ENCODE measurements at regions not wholly inside any gene's neighbourhood (a gene's known extent, or its start where the extent isn't known, plus 50 kb on each side); places are given as distances from the start of the nearest gene placed in this dataset.
A peak's percentile ranks its signal among the peaks of the same experiment; 100 is the strongest.

DNA sequence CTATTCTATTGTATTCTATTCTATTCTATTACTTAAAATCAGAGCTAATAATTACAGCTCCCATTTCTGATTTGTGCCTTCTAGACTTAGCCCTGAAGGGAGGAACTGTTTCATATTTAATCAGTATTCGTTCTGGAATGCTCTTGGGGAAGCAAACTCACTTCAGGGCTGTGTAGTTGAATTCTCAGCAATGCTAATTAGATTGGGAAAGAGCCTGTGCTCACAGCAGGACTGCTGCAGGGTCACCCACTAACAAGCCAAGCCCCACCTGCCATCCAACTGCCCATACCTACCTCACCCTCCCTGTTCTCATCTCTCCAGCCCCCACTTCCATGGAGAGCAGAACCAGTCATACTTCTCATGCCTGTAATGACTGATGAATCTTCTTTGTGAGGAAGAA is 464.2 kb downstream of the PTPRU start:
- DNase-seq (ENCODE audit: low read depth): no peak

DNA sequence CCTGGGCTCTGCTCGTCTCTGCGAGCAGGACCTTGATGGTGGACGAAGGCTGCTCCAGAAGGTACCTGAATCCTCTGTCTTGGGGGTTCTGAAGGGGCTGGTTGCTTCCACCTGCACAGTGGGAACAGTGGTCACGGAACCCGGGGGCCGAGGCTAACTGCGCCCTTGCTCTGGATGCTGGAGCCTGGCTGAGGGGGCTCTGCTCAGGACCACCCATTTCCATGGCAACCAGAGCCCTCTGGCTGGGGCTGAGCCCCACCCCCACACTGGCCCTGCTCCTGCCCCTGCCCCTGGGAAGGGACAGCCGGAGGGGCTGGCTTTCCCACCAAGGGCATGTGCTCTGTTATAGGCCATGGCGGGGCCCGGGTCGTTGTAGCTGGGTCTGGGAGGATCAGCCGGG is 462.3 kb downstream of the PTPRU start:
- H3K4me3 ChIP-seq (ENCODE audit: low read length): no peak overlapping the region
- DNase-seq (ENCODE audit: low read depth): no peak
- TF ChIP-seq, protein P1, sequence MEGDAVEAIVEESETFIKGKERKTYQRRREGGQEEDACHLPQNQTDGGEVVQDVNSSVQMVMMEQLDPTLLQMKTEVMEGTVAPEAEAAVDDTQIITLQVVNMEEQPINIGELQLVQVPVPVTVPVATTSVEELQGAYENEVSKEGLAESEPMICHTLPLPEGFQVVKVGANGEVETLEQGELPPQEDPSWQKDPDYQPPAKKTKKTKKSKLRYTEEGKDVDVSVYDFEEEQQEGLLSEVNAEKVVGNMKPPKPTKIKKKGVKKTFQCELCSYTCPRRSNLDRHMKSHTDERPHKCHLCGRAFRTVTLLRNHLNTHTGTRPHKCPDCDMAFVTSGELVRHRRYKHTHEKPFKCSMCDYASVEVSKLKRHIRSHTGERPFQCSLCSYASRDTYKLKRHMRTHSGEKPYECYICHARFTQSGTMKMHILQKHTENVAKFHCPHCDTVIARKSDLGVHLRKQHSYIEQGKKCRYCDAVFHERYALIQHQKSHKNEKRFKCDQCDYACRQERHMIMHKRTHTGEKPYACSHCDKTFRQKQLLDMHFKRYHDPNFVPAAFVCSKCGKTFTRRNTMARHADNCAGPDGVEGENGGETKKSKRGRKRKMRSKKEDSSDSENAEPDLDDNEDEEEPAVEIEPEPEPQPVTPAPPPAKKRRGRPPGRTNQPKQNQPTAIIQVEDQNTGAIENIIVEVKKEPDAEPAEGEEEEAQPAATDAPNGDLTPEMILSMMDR (IDR thresholded peaks at IDR 0.05; ENCODE audit: insufficient read depth, low read depth, low read length, missing control alignments): no peak

More for the DNA sequence above, 464.2 kb downstream of the PTPRU start:
- TF ChIP-seq, protein P1 (IDR thresholded peaks at IDR 0.05; ENCODE audit: insufficient read depth, low read depth, low read length, missing control alignments): no peak
- no peak overlapping the region for H3K4me3 ChIP-seq (ENCODE audit: low read length)

DNA sequence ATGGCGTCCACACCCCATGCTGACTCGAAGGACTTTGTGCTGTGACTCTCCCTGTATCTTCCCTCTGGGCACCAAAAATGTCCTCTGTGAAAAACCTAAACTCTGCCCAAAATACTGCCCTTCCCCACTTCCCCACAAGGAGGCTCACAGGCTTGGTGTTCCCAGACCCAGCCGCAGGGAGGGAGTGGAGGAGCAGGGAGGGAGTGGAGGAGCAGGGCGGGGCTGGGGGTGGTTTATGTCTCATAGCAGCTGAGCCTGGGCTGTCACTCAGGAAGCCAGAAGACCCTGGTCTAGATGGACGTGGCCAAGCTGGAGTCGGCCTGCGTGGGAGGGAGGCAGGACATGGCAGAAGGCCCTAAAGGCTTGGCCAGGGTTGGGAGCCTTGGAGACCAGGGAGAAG is 461.7 kb downstream of the PTPRU start:
- peak; percentile 72 for DNase-seq (ENCODE audit: low read depth)
- no peak overlapping the region for H3K4me3 ChIP-seq (ENCODE audit: low read length)
- TF ChIP-seq, protein P1 (IDR thresholded peaks at IDR 0.05; ENCODE audit: insufficient read depth, low read depth, low read length, missing control alignments): peak; percentile 73

DNA sequence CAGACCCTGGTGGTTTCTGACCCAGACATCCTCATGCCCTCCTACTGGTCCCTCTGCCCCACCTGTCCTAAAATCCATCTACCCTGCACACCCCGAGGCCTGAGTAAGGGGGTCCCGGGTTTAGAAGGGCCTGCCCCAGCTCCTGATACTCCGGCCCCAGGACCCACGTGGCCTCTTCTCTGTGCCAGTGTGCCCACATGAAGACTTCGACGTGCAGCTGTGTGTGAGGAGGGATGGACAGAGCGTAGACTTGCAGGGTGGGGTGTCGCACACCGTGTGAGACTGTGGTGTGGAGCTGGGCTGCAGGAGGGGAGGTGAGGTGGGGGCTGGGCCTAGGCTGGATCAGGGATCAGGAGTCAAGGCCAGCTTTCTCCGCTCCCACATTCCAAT is 461.1 kb downstream of the PTPRU start:
- no peak overlapping the region for H3K4me3 ChIP-seq (ENCODE audit: low read length)
- no peak for DNase-seq (ENCODE audit: low read depth)
- TF ChIP-seq, protein P1 (IDR thresholded peaks at IDR 0.05; ENCODE audit: insufficient read depth, low read depth, low read length, missing control alignments): no peak

DNA sequence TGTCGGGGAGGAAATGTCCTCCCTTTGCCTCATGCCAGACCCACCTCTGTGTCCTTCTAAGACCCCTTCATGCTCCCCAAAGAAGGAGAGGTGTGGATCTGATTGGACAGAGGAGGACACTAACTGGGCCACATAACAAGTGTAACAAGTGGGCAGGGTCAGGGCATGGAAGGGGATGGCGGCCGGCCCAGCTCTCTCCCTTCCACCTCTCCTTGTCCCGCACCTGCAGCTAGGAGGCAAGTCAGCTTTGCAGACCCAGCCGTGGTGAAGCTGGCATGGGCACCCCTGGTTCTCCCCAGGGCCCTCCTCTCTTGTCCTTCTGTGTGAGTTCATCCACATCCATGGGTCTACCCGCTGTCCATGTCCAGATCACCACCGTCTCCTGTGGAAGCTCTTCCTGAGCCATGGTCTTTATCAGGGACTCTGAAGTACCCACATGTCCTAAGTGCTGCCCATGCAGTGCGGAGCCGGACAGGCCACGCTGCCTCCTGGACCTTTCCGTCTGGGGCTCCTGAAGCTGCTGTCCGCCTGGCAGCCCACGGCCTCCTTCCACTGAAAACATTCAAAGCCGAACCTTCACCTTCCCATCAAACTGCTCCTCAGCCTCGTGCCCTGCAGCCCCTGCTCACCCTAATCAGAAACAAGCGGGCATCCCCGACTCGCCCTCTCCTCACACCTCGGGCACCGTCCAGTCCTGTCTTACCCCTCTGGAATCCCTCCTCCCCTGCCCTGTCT is 460.5 kb downstream of the PTPRU start:
- TF ChIP-seq, protein P1 (IDR thresholded peaks at IDR 0.05; ENCODE audit: insufficient read depth, low read depth, low read length, missing control alignments): no peak
- no peak for DNase-seq (ENCODE audit: low read depth)
- no peak overlapping the region for H3K4me3 ChIP-seq (ENCODE audit: low read length)

DNA sequence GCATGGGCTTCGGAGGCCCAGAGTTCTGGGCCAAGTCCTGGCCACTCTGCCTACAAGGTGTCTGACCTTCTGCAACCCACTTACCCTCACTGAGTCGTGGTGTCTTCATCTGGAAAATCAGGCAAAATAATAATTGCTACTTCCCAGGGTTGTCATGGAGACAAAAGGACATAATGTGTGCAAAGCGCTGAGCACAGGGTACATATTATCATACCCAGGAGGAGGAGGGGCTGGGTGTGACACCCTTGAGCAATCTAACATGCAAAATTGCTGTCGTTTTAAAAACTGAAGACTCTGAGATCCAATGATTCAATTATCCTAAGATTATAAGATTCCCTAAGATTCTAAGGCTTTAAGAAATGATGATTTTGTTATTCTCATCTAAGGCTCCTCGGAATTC is 459.5 kb downstream of the PTPRU start:
- no peak for DNase-seq (ENCODE audit: low read depth)
- H3K4me3 ChIP-seq (ENCODE audit: low read length): no peak overlapping the region
- TF ChIP-seq, protein P1 (IDR thresholded peaks at IDR 0.05; ENCODE audit: insufficient read depth, low read depth, low read length, missing control alignments): no peak

DNA sequence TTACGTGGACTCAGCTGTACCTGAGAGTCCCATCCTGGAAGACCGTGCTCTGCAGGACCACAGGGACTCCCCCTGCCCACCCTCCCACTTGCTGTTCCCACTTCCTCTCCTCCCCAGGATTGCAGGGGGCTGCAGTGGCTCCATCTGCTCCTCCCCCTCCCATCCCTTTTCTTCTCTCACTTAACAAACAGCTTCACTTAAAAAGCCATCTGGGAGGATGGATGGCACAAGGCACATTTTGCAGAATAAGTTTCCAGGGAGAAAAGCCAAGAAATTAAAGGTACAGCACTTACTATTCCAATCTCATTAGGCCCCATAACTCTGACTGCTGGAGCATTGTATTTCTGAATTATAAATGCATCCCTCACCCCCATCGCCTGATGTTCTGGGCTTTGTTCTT is 458.7 kb downstream of the PTPRU start:
- H3K4me3 ChIP-seq (ENCODE audit: low read length): no peak overlapping the region
- DNase-seq (ENCODE audit: low read depth): no peak
- TF ChIP-seq, protein P1 (IDR thresholded peaks at IDR 0.05; ENCODE audit: insufficient read depth, low read depth, low read length, missing control alignments): no peak

Measured in epithelial cell of esophagus (primary cell).